Activated T-cell treated with anti-CD3 and anti-CD28 coated beads for 24 hours (primary cell): ENCODE measurements at regions not wholly inside any gene's neighbourhood (a gene's known extent, or its start where the extent isn't known, plus 50 kb on each side); places are given as distances from the start of the nearest gene placed in this dataset.
"Not testable (repeated sequence)": the region's sequence is repeated elsewhere in the genome, so short reads cannot be mapped to it uniquely, and the experiment has no call there.

Experiments
- DNase-seq: peaks from one replicate; pipeline ENCODE4 v3.0.0-alpha.2; 2020; ENCODE audit warnings: low read depth

DNA sequence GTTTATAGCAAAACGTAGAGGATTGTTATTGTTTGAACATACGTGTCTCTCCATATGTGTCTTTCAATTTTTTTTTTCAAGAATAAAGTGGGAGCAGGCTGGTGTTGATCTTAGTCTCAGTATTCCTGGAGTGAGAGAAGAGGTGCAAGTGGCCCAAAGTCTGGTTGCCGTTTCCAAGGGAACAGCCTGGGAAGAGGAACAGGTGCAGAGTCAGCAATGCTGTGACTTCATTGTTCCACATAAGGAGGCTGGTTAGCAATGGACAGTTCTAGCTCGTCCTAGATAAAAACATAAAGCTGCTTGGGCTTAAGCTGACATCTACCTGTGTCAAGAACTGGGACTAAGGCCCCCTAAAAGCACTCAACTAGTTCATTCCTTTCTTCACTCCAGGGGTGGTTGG, 626.6 kb upstream of the TPK1 start:
- no peak for DNase-seq

- DNase-seq, result no peak
These were observed 599.0 kb upstream of the TPK1 start for GRCh38 chr7:145434811-145435210.

DNA sequence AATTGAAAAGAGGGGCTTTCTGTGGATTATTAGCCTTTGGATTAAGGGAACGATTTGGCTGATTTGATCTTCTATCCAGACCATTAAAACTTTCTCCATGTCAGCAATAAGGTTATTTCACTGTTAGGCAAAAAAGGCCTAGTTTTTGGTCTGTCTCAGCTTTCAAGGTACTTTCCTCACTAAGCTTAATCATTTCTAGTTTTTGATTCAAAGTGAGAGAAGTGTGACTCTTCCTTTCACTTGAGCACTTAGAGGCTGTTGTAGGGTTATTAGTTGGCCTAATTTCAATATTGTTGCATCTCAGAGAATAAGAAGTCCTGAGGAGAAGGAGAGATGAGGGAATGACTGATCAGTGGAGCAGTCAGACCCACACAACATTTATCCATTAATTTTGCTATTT, 596.0 kb upstream of the TPK1 start:
- DNase-seq, result no peak

- not testable (repeated sequence) for DNase-seq
These were observed 582.6 kb upstream of the TPK1 start for GRCh38 chr7:145418481-145418880.

- no peak for DNase-seq
These were observed 575.2 kb upstream of the TPK1 start for GRCh38 chr7:145411066-145411465.

DNA sequence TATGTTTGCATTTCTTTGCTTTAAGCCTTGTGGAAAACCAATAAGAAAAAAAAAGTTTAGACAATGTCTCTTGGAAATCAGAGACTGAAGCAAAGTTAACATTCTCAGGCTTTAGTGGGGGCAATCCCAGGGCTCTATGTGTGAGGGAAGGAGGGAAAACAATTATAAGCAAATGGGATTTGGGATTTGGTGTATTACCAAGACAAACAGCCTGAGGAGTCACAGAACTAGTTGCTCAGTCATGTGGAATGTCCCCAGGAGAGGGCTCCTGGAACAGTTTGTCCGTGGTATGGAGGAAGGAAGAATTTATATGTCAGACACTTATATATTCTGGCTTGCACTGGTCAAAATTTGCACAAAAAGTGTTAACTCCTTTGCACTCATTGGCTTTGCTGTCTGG, 562.9 kb upstream of the TPK1 start:
- no peak for DNase-seq

DNA sequence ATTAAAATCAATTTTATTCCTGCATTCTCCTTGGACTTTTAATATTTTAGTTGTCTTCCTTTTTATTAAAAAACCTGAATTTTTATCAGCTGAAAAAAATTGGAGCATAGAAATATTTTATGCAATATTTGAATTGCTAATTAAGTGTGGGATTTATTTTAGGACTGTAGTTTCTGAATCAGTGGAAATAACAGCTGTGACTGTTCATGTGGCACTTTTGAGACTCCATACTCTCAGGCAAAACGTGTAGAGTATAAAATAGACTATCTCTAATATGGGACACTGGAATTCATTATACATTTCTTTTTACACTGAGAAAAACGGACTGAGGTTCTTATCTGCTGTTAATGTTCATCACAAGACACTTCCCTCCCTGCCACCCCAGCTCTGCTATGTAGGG, 558.3 kb upstream of the TPK1 start:
- no peak for DNase-seq

DNA sequence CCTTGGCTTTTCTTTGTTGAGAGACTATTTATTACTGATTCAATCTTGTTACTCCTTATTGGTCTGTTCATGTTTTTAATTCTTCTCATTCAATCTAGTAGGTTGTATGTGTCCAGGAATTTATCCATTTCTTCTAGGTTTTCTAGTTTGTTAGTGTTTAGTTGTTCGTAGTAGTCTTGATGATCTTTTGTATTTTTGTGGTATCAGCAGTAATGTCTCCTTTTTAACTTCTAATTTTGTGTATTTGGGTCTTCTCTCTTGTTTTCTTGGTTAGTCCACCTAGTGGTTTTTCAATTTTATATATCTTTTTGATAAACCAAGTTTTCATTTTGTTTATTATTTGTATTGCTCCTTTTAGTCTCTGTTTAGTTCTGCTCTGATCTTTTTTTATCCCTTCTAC, 546.9 kb upstream of the TPK1 start:
- DNase-seq, result no peak

GRCh38 chr7:145378197-145378596, 542.3 kb upstream of the TPK1 start:
- no peak for DNase-seq

DNA sequence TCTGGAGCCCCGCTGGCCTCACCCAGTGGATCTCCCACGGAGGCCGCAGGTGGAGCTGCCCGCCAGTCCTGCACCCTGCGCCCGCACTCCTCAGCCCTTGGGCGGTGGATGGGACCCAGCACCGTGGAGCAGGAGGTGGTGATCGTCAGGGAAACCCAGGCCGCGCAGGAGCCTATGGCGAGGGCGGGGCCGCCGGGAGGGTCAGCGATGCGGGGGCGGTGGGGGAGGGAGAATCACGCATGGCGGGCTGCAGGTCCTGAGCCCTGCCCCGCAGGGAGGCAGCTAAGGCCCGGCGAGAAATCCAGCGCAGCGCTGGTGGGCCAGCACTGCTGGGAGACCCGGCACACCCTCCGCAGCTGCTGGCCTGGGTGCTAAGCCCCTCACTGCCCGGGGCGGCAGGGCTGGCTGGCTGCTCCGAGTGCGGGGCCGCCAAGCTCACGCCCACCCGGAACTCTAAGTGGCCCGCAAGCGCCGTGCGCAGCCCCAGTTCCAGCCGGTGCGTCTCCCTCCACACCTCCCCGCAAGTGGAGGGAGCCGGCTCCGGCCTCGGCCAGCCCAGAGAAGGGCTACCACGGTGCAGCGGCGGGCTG, 524.8 kb upstream of the TPK1 start:
- DNase-seq, result no peak

DNA sequence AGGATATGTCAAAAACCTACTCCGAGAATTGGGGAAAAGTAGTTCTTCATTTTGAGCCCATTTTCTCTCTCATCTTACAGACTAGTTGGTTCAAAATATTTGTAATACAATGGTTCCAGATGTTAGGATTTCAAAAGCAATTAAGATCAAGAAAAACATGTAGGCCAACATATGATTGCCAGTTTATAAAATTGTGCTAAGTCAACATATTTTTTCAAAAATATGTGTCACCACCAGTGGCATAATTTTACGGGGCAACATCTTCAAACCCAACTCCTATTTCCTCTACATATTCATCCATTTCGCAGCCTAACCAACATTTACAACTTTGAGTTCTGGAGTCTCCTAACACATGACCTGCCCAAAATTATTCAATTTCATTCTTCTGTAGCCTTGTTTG, 514.5 kb upstream of the TPK1 start:
- no peak for DNase-seq

- DNase-seq, result not testable (repeated sequence)
These were observed 513.6 kb upstream of the TPK1 start for GRCh38 chr7:145349452-145349851.

GRCh38 chr7:145347271-145347670, 511.4 kb upstream of the TPK1 start:
- no peak for DNase-seq

DNA sequence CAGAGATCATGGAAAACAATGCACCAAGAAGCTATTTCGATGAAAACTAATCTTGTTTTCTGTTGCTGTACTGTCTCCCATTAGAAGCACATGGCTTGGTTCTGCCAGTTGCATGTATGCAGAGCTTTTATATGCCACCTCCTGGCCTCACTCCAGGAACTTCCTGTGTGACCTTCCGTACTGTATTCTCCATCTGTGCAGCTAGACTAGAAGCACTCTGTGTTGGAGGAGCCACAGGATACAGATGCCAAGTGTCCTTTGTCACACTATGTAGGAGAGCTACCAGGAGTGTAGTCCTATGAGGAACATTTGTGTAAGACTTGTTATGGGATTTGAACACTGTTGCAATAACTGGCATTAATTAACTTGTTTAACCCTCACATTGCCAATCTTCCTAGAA, 503.5 kb upstream of the TPK1 start:
- DNase-seq, result no peak

GRCh38 chr7:145331522-145331921, 495.7 kb upstream of the TPK1 start:
- no peak for DNase-seq

- no peak for DNase-seq
These were observed 495.2 kb upstream of the TPK1 start for GRCh38 chr7:145331076-145331475.

DNA sequence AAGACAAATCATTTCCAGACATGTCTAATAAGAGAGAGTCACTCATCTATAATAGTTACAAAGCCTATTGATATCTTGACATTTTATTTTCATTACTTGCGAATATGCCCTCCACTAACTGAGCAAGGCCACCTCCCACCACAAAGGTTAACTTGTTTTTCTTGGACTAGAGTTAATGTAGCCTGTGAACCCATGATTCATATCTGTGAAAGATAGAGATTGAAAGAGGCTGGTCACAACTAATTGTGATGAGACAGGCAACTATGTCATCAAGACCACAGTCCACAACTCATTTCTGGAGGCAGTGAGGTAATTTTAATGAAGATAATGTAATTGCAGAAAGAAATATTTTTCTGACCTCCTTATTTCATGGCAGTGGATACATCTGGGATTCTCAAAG, 491.8 kb upstream of the TPK1 start:
- no peak for DNase-seq

DNA sequence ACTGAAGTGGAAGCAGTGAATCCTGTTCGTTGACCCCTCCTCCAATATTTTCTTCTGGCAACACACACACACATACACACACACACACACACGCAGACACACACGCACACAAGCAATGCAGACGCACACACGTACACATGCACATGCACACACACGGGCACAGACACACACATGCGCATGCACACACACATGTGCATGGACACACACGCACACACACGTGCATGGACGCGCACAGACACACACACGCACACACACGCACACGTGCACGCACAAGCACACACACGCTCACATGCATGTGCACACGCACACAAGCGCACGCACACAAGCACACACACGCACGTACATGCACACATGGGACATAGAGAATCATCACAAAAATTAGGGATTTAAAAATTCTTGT, 488.2 kb upstream of the TPK1 start:
- DNase-seq, result no peak

GRCh38 chr7:145313551-145313950, 477.7 kb upstream of the TPK1 start:
- no peak for DNase-seq

DNA sequence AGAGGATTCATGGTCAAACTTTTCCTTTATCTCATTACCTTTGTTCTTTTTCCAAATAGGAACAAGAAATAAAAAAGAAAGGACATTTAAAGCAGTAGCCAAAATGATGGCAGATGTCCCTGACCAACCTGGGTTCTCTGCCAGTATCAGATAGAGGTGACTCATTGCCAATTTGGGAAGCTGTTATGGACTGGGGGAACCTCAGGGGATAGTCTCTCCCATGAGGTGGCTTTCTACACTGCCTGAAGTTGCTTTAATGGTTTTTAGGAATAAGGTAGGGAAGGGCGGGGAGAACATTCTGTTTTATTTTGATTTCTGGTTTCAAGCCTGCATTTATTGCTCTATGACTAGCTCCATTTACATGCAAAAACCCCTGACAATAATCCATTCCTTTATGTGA, 457.9 kb upstream of the TPK1 start:
- DNase-seq, result no peak

DNA sequence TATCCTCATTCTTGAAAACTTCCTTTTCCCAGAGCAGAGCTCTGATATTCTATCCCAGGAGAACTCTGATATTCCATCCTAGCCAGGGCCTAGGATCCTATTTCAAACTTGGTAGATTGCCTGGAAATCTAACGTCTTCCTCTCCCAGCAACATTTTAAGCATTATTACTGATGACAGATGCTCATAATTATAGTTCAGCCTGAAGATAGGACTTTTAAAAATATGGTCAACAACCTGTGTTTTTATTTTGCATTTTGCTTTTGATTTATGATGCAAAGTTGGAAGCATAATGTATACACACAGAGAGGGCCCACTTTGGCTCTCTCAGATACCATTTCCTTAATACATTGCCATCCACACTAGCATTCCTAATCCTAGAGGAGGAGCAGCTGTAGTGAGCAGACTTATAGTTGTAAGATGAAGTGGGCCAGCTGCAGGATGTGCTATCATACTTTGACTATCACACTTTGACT, 457.4 kb upstream of the TPK1 start:
- no peak for DNase-seq

DNA sequence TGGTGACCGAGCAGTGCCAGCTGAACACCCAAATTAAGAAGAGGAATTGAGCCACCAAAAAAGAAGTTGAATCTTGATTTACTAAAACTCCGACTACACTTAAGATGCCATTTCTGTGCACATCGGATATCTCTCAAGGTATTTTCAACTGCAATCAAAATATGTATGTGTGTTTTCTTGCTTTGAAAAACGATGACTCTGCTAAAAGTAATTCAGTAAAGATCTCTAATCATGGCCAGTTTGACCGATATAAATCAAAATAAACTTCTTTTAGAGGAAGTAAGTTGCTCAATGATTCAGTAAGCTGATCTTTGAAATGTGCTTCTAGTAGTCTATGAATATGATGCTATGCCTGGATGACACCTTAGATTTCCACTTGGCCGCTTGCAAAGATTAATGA, 453.5 kb upstream of the TPK1 start:
- DNase-seq, result no peak

- DNase-seq, result no peak
These were observed 440.3 kb upstream of the TPK1 start for GRCh38 chr7:145276118-145276517.

DNA sequence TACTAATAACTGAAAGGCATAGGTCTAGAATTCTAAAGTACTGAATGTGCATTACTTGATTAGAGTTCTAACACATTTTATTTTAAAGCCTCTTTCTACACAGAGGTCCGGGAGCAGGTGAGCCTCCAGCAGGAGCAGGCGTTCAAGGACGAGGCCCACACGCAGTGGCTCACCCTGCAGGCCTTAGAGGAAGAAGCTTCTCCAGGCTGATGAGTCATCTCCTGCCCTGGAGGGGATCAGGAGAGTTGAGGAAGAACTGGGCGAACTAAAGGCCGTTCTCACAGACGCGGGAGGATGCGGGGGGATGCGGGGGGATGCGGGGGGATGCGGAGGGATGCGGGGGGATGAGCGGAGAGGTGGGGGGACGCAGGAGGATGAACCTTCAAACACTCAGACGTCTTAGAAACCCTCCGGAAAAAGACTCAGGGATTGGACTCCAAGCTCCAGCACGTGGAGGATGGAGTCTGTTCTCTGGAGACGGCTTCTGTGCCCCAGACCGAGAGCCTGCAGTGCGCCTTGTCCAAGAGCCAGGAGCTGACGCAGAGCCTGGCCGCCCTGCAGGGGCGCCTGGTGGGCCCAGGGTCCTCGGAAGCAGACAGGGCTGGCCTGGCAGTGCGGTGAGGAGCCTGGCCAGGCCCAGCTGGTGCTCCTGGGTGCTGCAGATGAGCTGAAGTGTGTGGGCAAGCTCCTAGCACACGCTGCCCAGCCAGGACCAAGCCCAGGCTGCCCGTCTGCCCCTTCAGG, 433.7 kb upstream of the TPK1 start:
- DNase-seq, result no peak
